GM21786 (cell line): ENCODE measurements at regions not wholly inside any gene's neighbourhood (a gene's known extent, or its start where the extent isn't known, plus 50 kb on each side); places are given as distances from the start of the nearest gene placed in this dataset.

Source experiments
- ATAC-seq: cut with Tn5 transposase; IDR thresholded peaks from one replicate; pipeline ENCODE4 v1.9.1; 2021; ENCODE audit not compliant: unreplicated experiment

GRCh38 chr4:178917756-178918155 is 1475.5 kb upstream of the AGA start:
- ATAC-seq = no peak

GRCh38 chr4:178937130-178937529 is 1494.9 kb upstream of the AGA start:
- ATAC-seq = no peak

- ATAC-seq = no peak
These were observed 1499.7 kb upstream of the AGA start for GRCh38 chr4:178941975-178942374.

- ATAC-seq = no peak
These were observed 1511.3 kb upstream of the AGA start for GRCh38 chr4:178953447-178954120.

- no peak for ATAC-seq
These were observed 1513.4 kb upstream of the AGA start for GRCh38 chr4:178955614-178956013.

GRCh38 chr4:178958725-178959440 is 1516.6 kb upstream of the AGA start:
- no peak for ATAC-seq

GRCh38 chr4:178963446-178964045 is 1521.3 kb upstream of the AGA start:
- ATAC-seq = no peak

GRCh38 chr4:178966644-178967043 is 1524.4 kb upstream of the AGA start:
- no peak for ATAC-seq

- no peak for ATAC-seq
These were observed 1528.3 kb upstream of the AGA start for GRCh38 chr4:178970433-178971140.

GRCh38 chr4:178976861-178977260 is 1534.6 kb upstream of the AGA start:
- no peak for ATAC-seq

- no peak for ATAC-seq
These were observed 1551.1 kb upstream of the AGA start for GRCh38 chr4:178993306-178993705.

GRCh38 chr4:179001918-179002317 is 1559.7 kb upstream of the AGA start:
- ATAC-seq = no peak

- ATAC-seq = no peak
These were observed 1565.5 kb upstream of the AGA start for GRCh38 chr4:179007755-179008154.

- no peak for ATAC-seq
These were observed 1575.3 kb upstream of the AGA start for GRCh38 chr4:179017581-179017980.

- ATAC-seq = no peak
These were observed 1585.3 kb upstream of the AGA start for GRCh38 chr4:179027569-179027968.

- no peak for ATAC-seq
These were observed 1586.1 kb upstream of the AGA start for GRCh38 chr4:179028321-179028720.

- ATAC-seq = no peak
These were observed 1587.4 kb upstream of the AGA start for GRCh38 chr4:179029683-179030082.

- no peak for ATAC-seq
These were observed 1598.0 kb upstream of the AGA start for GRCh38 chr4:179040259-179040658.

GRCh38 chr4:179048839-179049453 is 1606.7 kb upstream of the AGA start:
- no peak for ATAC-seq

- no peak for ATAC-seq
These were observed 1609.0 kb upstream of the AGA start for GRCh38 chr4:179051206-179051605.

GRCh38 chr4:179059396-179059795 is 1617.2 kb upstream of the AGA start:
- ATAC-seq = no peak
